ENCODE measurements at regions not wholly inside any gene's neighbourhood (a gene's known extent, or its start where the extent isn't known, plus 50 kb on each side); places are given as distances from the start of the nearest gene placed in this dataset.

GRCh38 chr9:81847181-81847915 is 80.9 kb upstream of the SPATA31D4 start:
- no peak for DNase-seq (ENCODE audit: low spot score)

- no peak for DNase-seq (ENCODE audit: low spot score)
These were observed 79.8 kb upstream of the SPATA31D4 start for GRCh38 chr9:81848472-81848871.

- no peak for DNase-seq (ENCODE audit: low spot score)
These were observed 78.5 kb upstream of the SPATA31D4 start for GRCh38 chr9:81849631-81850259.

GRCh38 chr9:81850724-81851123 is 77.5 kb upstream of the SPATA31D4 start:
- DNase-seq (ENCODE audit: low spot score): no peak

GRCh38 chr9:81851340-81851739 is 76.9 kb upstream of the SPATA31D4 start:
- DNase-seq (ENCODE audit: low spot score): no peak

- no peak for DNase-seq (ENCODE audit: low spot score)
These were observed 75.4 kb upstream of the SPATA31D4 start for GRCh38 chr9:81852820-81853219.

- no peak for DNase-seq (ENCODE audit: low spot score)
These were observed 72.7 kb upstream of the SPATA31D4 start for GRCh38 chr9:81855538-81855937.

GRCh38 chr9:81858657-81859430 is 69.4 kb upstream of the SPATA31D4 start:
- DNase-seq (ENCODE audit: low spot score): no peak

GRCh38 chr9:81860581-81860980 is 67.6 kb upstream of the SPATA31D4 start:
- no peak for DNase-seq (ENCODE audit: low spot score)

GRCh38 chr9:81861644-81862043 is 66.6 kb upstream of the SPATA31D4 start:
- DNase-seq (ENCODE audit: low spot score): no peak

GRCh38 chr9:81868145-81868544 is 60.1 kb upstream of the SPATA31D4 start:
- no peak for DNase-seq (ENCODE audit: low spot score)

- DNase-seq (ENCODE audit: low spot score): no peak
These were observed 56.5 kb upstream of the SPATA31D4 start for GRCh38 chr9:81871695-81872094.

- no peak for DNase-seq (ENCODE audit: low spot score)
These were observed 54.0 kb upstream of the SPATA31D4 start for GRCh38 chr9:81874250-81874649.

- DNase-seq (ENCODE audit: low spot score): no peak
These were observed 53.3 kb upstream of the SPATA31D4 start for GRCh38 chr9:81874931-81875330.

- no peak for DNase-seq (ENCODE audit: low spot score)
These were observed 51.2 kb upstream of the SPATA31D4 start for GRCh38 chr9:81877047-81877446.

All from globus pallidus (tissue), 1 donor.